NCI-H82 treated with DMSO at 0.1 percent for 48 hours (cell line): ENCODE measurements at regions not wholly inside any gene's neighbourhood (a gene's known extent, or its start where the extent isn't known, plus 50 kb on each side); places are given as distances from the start of the nearest gene placed in this dataset.

Source experiments
- DNase-seq: peaks from one replicate; lab custom pipeline; 2025; ENCODE audit not compliant: unreplicated experiment; lab: John Stamatoyannopoulos, UW

- DNase-seq = no peak
Observed at GRCh38 chr9:103900466-103900865, 193.6 kb upstream of the SMC2 start.

GRCh38 chr9:103902263-103902662 lies 191.8 kb upstream of the SMC2 start:
- DNase-seq = no peak

- DNase-seq = no peak
Observed at GRCh38 chr9:103904242-103904641, 189.9 kb upstream of the SMC2 start.

- no peak for DNase-seq
Observed at GRCh38 chr9:103913899-103914298, 180.2 kb upstream of the SMC2 start.

- DNase-seq = no peak
Observed at GRCh38 chr9:103919605-103920209, 174.4 kb upstream of the SMC2 start.

- no peak for DNase-seq
Observed at GRCh38 chr9:103928442-103928841, 165.7 kb upstream of the SMC2 start.

- DNase-seq = no peak
Observed at GRCh38 chr9:103941104-103941503, 153.0 kb upstream of the SMC2 start.

- DNase-seq = no peak
Observed at GRCh38 chr9:103942200-103942599, 151.9 kb upstream of the SMC2 start.

GRCh38 chr9:103942651-103943050 lies 151.5 kb upstream of the SMC2 start:
- no peak for DNase-seq

GRCh38 chr9:103949096-103949495 lies 145.0 kb upstream of the SMC2 start:
- no peak for DNase-seq

GRCh38 chr9:103977163-103977562 lies 116.9 kb upstream of the SMC2 start:
- no peak for DNase-seq

- no peak for DNase-seq
Observed at GRCh38 chr9:103978396-103978795, 115.7 kb upstream of the SMC2 start.

- DNase-seq = no peak
Observed at GRCh38 chr9:103981912-103982311, 112.2 kb upstream of the SMC2 start.

GRCh38 chr9:103985077-103985476 lies 109.0 kb upstream of the SMC2 start:
- DNase-seq = no peak

- DNase-seq = no peak
Observed at GRCh38 chr9:103988821-103989220, 105.3 kb upstream of the SMC2 start.

GRCh38 chr9:103990311-103990710 lies 103.8 kb upstream of the SMC2 start:
- DNase-seq = no peak

GRCh38 chr9:103991001-103991400 lies 103.1 kb upstream of the SMC2 start:
- no peak for DNase-seq

- no peak for DNase-seq
Observed at GRCh38 chr9:103991698-103992097, 102.4 kb upstream of the SMC2 start.

- no peak for DNase-seq
Observed at GRCh38 chr9:103992938-103993579, 101.0 kb upstream of the SMC2 start.

- DNase-seq = peak; percentile 31
Observed at GRCh38 chr9:103997856-103998370, 96.2 kb upstream of the SMC2 start.

- DNase-seq = no peak
Observed at GRCh38 chr9:103999375-104000062, 94.6 kb upstream of the SMC2 start.

- DNase-seq = peak; percentile 43
Observed at GRCh38 chr9:104009826-104010225, 84.3 kb upstream of the SMC2 start.
